GM21737 (cell line): ENCODE measurements at regions not wholly inside any gene's neighbourhood (a gene's known extent, or its start where the extent isn't known, plus 50 kb on each side); places are given as distances from the start of the nearest gene placed in this dataset.
"Not testable (repeated sequence)": the region's sequence is repeated elsewhere in the genome, so short reads cannot be mapped to it uniquely, and the experiment has no call there.

Experiments
- ATAC-seq: cut with Tn5 transposase; IDR thresholded peaks from one replicate; pipeline ENCODE4 v1.9.1; 2021; ENCODE audit warnings: mild to moderate bottlenecking, moderate library complexity; ENCODE audit not compliant: unreplicated experiment

DNA sequence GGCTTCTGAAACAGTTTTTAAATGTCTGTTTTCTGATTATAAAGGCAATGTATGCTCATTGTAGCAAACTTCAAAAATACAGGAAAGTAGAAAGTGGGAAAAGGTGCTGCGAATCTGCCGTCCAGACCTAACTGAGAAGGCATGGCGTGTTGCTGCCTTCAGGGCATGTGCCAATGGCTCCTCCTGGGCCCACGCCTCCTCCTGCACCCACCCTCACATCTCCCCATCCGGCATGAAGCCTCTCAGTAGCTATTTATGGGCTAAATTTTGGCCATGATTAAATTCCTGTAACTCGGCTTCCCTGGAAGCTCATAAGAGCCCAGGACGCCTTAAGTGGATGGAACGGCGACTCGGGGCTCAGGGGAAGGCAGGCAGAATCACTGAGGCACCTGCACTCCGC, 153.8 kb downstream of the LAT start:
- ATAC-seq, result not testable (repeated sequence)

DNA sequence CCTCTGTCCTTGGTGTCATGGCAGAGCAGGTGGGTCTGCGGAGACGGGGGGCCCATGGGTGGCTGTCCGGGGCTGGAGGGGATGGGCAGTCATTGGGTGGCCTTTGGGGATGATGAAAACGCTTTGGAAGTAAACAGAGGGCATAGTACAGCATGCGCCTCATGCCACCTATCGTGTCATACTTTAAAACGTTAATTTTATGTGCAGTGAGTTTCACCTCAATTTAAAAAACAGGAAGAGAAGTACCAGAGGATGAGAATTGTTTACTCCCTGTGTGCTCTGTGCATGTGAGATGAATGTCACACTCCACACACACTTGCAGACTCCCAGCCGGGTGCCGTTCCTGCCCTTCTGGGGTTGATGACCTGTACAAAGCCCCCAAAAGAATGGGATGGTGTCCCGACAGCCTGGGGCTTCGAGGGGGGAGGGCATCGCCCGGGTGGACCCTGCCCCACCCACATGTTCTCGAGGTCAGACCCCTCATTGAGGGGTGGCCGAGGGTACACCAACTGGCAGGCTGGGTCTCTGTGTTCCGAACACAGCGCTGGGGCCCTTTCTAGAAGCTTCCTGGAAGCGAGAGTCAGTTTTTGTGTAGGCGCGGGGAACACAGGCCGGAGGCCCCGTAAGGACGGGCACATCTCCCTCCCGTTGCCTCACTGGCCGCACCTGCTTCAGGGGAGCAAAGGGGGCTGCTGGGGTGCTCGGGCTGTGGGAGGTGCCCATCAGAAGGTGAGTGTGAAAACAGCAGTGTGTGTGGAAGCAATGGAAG, 153.2 kb downstream of the LAT start:
- ATAC-seq, result not testable (repeated sequence)

DNA sequence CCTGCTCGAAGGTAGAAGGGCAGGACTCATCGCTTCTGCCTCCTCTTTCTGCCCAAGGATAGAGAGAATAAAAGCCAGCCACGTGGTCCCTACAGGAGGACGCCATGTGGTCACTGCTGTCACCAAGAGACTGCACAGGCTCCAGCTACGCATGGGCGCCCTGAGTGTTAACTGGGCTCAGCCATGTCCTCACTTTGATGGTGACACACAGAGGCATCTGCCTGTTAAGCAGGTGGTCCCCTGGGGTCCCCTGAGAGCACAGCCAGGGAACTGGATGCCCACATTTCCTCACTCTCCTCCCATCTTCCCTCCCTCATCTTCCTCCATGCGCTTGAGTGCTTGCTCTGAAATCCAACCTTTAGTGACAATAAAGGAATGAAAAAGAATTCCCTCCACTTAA, 152.6 kb downstream of the LAT start:
- ATAC-seq, result not testable (repeated sequence)

DNA sequence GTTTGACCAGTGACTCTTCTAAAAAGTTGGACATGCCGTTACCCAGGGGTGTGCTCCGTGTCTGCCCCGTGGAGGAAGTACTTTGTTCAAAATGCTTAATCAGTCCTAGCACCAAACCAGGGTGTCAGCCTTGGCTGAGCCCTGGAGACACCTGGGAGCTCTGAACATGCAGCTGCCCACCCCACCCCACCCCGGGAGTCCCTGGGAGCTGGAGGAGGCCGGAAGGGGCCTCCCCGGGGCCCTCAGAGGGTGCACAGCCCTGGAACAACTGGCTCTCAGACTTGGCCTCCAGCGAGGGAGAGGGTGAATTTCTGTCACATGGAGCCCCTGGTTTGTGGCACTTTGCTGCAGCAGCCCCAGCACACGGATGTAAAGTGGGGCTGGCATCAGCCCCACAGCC, 152.1 kb downstream of the LAT start:
- ATAC-seq, result not testable (repeated sequence)

DNA sequence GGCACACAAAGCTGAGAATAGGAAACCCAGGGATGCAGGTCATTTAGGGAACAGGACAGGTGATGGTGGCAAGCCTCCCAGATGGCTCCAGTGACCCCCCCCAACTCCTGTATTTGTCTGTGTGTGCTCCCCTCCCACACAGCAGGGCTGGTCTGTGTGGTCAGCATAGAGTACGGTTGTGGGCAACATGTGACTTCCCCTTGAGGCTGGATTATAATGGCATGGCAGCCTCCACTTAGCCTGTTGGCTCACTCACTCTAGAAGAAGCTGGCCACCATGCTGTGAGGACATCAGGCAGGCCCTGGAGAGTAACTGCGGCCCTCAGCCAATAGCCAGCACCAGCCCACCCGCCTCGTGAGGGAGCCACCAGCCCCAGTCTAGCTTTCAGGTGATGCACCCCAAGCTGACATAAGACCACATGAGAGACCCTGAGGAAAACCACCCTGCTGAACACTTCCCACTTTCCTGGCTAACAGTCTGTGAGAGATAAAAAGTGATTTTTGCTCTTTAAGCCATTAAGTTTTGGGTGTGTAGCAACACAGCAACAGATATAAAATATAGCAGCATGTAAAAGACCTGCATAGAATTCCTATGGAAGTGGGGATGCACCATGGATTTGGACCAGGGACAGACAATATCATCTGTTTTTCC, 151.3 kb downstream of the LAT start:
- not testable (repeated sequence) for ATAC-seq

DNA sequence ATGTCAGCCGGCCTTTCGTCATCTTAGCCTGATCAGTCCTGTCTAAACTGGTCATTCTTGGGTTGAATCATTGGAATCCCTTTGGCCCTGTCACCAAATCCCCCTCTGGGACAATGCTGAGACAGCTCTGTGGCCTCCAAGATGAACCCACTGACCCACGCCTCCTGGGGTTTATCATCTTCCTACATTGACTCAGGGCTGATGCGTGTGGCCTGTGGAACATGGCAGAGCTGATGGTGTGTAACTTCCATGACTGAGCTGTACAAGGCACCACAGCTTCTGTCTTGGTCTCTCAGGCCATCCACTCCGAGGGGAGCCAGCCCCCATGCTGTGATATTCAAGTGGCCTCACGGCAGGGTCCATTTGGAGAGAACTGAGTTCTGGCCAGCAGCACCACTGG, 150.2 kb downstream of the LAT start:
- ATAC-seq, result not testable (repeated sequence)

DNA sequence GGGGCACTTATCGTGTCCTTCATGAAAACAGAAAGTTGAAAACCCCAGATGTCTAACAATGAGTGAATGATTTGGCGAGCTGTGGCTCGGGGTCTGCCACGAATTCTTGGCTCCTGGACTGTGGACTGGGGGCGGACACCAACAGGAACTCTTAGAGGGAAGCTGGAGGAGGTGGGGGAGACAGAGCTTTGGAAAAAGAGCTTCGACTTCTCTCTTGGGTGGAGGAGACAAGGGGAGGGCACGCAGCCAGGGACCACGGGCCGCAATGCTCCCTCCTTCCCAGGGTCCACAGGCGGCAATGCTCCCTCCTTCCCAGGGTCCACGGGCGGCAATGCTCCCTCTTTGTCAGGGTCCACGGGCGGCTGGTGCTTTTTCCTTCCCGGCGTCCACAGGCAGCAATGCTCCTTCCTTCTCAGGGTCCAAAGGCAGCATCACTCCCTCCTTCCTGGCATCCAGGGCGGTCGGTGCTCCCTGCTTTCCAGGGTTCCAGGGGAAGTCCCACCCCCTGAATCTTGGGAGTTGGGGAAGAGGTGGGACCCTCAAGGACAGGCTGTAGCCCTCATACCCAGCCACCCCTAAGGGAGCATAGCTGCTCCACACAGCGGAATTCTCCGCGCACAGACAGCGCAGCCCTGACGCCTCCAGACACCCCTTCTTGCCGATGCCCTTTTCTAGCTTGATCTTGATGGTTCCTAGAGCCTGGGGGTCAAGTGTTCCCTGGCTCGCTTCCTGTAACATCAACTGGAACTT, 149.0 kb downstream of the LAT start:
- ATAC-seq, result not testable (repeated sequence)

DNA sequence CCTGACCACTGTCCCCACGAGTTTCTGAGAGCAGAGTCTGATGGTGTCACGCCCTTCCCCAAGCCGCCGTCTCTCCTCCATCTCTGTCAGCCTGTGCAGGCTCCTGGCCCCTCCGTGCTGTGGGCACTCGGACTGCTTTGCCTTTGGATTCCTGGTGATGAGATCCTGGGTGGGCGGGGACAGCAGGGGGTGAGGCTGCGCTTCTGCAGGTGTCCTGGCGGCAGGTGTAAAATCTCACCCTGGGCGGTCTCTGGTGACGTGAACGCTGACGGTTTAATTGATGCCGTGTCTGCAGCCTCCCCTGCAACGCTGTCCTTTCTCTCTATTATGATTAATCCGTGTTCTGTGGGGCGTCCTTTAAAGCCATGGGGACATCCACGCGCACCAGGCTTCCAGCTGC, 148.0 kb downstream of the LAT start:
- ATAC-seq, result not testable (repeated sequence)

DNA sequence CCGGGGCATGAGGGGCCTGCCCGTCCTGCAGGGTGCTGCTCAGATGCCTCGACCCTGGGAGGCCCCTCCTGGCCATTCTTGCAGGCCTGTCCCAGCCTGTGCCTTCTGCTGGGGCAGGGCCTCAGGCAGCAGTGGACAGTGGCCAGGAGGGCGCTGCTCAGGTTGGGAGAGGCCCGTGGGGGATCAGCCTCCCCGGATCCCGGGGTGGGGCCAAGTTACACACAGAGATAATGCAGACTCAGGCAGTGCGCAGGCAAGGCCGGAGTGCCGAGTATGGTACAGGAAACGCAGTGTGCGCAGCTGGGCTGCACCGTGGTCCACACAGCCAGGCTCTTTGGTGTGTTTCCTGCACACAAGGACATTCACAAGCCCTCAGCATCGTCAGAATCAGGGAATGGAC, 147.6 kb downstream of the LAT start:
- not testable (repeated sequence) for ATAC-seq

DNA sequence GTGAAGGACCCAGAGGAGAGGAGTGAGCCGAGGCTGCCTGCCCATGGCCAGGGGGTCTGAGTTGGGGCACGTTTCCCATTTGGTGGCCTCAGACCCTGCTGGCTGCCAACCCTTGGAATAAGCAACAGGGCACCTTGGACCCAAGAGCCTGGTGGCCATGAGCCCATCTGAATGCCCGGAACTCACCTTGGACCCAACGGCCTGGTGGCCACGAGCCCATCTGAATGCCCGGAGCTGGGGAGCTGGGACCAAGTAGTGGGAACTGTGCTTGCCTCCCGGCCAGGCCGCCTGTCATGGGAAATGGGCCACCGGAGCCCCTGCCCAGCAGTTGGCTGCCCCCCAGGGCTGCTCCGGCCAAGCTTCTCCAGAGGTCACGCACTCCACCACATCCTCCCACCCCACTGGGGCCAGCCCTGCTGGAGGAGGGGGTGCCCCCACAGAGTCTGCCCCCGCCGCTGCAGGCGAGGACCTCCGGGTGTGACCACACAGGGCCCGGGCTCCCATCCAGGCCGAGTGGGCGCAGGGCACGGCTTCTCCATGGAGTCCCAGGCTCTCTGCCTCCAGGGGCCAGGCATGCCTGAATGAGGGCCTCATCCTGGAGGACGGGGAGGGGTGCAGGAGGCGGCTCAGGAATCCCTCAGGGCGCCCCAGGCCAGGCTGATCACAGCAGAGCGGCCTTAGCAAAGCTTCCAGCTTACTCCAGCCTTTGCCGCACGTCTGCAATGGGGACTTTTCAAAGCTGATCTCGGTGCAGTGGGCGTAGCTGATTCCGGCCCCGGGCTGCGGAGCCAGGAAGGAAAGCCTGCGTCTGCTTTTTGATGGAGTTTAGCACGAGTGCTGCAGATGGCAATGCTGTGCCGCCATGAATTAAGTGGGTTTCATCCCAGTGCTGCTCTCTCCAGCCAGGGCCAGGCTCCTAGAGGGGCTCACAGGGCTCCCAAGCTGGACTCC, 146.3 kb downstream of the LAT start:
- ATAC-seq, result not testable (repeated sequence)

DNA sequence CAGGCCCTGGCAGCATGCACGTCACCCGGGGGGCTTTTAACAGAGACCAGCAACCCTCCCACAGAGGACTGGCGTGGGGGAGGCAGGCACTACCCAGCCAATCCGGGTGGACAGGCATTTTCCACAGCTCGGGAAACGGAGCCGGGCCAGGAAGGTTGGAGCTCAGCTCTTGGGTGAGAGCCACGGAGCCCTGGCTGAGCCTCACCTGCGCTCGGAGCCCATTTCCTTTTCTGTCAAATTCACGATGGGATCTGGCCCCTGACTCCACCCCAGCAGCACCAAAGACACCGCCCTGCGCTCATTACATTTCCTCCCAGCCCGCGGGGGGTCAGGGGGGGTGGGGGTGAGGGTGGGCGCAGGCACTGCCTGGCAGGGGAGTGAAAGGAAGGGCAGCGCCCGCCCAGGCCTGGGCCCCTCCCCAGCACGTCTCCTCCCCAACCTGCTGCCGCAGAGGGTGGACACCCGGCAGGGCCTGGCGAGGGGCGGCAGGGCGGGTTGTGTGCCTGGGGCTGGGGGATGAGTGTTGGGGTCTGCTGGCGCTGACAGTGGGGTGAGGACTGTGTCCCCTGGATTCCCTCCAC, 145.4 kb downstream of the LAT start:
- ATAC-seq, result not testable (repeated sequence)

DNA sequence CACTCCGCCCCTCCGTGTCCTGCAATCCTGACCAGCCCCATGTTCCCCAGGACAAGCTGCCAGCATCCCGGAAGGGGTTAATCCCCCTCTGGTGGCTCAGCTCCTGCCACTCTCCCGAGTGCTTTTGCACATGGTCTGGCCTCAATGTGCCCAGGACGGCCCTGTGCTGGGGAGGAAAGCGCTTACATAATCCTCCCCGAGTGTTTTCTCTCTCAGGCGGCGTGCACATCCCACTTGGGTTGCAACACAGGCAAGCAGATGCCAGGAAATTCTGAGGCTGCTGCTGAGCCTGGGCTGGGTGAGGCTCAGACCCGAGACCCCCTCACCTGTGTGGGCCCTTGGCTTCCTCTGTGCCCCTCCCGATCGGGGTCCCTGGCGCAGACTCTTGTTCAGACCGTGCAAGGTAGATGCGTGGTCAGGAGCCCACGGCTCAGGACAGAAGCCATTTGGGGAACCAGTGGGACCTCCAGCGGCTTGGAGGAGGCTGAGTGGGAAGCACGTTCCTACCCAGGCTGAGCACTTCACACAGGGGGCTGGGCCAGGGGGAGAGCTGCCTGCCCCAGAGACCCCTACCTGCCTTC, 144.7 kb downstream of the LAT start:
- not testable (repeated sequence) for ATAC-seq

DNA sequence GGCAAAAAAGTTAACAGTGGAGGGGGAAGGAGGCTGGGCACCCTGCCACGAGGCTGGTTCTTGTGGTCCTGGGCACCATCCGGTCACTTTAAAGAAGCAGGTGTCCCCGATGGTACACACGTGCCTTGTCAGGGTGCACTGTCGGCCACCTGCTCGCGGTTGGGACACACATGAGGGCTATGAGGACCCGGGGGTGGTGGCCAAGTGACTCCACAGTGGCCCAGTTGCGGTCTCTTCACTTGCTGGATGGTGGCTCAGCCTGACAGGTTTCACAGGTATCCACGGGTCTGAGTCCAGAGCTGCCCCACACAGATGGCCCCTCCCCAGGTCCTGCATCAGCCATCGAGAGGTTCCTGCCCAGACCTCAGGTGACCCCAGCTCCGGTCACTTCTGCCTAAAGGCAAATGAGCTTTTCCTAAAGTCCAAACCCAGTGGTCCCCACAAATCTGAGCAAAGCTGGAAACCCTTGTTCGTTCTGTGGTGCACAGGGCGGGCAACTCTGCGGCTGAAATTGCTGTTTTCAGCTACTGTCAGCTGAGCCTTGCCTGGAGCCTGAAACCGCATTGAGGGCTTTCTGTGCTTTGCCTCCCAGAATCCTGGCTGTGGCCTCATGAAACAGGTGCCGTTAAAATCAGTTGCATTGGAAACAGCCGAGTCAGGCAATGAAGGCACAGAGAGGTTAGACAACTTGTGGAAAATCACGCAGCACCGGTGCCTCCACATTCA, 144.0 kb downstream of the LAT start:
- not testable (repeated sequence) for ATAC-seq

DNA sequence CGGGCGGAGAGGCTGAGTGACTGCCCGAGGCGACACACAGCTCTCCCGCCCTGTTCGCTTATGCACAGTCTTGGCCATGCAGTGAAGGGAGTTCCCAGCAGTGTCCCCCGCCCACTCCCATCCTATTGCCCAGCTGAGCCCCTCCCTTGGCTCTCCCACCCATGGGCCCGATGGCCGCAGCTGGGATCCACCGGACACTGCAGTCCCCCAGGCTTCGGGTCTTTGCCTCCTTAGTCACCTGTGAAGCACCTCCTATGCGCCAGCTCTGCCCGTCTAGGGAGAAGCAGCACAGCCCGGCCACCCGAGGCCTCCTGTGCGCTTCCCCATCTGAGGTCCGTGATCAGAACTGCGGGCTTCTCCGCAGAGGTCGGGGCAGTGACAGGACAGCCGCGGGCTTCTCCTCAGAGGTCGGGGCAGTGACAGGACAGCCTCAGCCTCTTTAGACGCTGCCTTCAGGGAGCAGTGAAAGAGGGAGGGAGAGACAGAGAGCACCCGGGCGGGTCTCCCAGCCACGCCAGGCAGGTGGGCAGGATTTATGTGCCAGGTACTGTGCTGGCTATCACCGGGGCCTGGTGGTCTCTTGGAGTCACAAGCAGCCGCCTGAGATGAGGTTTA, 143.1 kb downstream of the LAT start:
- ATAC-seq, result not testable (repeated sequence)

DNA sequence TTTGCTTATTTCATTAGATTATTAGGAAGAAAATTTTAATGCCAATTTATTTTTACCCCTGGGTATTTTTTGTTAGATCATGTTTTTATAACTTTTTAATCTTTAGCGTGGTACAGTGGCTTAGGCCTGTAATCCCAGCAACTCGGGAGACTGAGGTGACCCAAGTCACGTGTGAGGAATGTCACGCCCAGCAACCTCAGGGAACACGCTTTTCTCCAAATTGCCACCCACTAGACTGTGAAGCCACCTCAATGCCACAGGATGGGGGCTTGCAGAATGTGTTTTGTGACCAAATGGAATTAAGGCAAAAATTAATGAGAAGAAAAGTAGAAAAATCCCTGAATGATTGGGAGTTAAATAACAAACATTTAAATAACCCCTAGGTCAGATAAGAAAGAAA, 141.8 kb downstream of the LAT start:
- no peak for ATAC-seq

DNA sequence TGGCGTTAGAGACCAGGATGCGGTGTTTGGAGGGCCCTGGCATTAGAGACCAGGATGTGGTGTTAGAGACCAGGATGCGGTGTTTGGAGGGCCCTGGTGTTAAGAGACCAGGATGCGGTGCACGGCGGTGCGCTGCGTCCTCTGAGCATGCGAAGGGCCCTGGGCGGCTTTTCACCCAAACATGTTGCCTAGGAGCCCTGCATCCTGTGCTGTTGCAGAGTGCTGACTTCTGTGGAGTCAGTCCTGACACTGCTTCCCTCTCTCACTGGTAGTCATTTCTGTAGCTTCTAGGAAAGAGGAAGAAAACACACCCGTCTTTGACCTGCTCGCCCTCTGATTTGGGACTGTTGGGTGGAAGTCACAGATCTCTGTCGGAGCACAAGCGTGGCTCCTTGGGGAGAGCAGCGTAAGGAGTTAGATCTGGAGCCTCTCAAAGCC, 141.2 kb downstream of the LAT start:
- ATAC-seq, result no peak

DNA sequence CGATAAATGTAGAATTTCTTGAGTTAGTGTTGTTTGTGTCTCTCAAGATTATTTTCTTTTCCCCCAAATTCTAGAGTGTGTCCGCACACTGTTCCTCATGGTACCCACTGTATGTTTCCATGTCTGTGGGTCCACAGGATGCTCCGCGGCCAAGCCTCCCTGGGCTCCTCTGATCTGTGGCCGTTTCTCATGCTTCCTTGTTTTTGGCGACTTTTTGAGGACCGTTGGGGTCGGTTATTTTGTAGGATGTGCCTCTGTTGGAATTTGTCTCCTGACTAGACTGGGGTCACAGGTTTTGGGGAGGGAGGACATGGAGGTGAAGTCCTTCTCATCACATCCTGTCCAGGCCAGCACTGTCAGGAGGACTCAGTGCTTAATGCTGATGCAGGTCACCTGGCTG, 140.0 kb downstream of the LAT start:
- no peak for ATAC-seq

DNA sequence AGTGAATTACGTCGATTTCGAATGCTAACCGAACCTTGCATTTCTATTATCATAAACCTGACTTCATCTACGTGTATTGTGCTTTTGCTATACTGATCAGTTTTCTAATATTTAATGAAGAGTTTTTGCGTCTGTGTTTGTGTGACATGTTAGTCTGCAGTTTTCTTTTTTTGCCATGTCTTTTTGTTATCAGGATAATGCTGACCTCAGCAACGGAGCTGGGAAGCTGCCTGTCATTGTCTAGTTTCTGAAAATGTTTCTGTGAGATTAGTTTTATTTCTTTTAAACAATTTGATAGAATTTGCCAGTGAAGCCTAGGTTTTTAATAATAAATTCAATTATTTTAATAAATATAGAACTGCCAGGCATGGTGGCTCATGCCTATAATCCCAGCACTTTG, 139.3 kb downstream of the LAT start:
- not testable (repeated sequence) for ATAC-seq

DNA sequence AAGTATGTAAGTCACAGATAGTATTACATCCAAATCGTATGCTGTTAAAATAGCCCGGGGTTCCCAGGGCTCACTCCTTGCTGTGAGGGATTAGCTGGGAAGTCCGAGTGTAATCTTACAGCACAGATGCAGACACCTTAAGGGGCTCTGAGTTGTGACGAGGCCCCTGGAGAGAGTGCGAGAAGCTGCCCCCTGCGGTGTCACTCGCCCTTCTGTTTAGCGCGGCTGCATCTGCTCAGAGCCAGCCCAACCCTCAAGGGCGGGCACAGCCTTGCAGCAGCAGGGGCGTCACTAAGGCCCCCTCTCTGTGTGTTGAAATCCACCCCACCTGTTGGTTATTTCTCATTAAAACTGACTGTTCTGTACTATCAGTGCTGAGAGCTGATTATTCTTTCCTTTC, 135.8 kb downstream of the LAT start:
- ATAC-seq, result not testable (repeated sequence)
